ENCODE measurements at regions not wholly inside any gene's neighbourhood (a gene's known extent, or its start where the extent isn't known, plus 50 kb on each side); places are given as distances from the start of the nearest gene placed in this dataset.

GRCh38 chr1:234836776-234837357 is 226.9 kb upstream of the IRF2BP2 start:
- FAIRE-seq (no peak), DNase-seq (ENCODE audit: low spot score) (no peak), ATAC-seq (no peak)
- WGBS (ENCODE audit: low lambda C conversion rate): 97% methylated on average over 8 of the region's 8 CpGs
- Histone ChIP-seq H3K9me3 (ENCODE audit: low read length) (no peaks in the 10 kb centered on the region), H3K27ac (ENCODE audit: extremely low read length, insufficient read depth, low read length) (no peak overlapping the region), H3K27me3 (ENCODE audit: control insufficient read depth in 1 of 2, insufficient read depth in 2 of 2, low read length in 2 of 2) (no peaks in the 10 kb centered on the region), H3K9ac (ENCODE audit: insufficient read depth, low read depth, low read length) (no peak overlapping the region), H3K36me3 (replicated peaks in 1 of 2; ENCODE audit: control insufficient read depth in 1 of 2, insufficient read depth in 2 of 2, low read length in 2 of 2) (no peaks in the 10 kb centered on the region), H2AFZ (ENCODE audit: low read length) (no peak overlapping the region), H3K4me3 (replicated peaks in 1 of 3; ENCODE audit: insufficient read depth in 1 of 3, low read depth in 2 of 3, low read length in 3 of 3) (no peak overlapping the region), H3K4me2 (ENCODE audit: low read depth, low read length) (no peak overlapping the region), H4K20me1 (ENCODE audit: insufficient read depth, low read length) (no peaks in the 10 kb centered on the region), H3K4me1 (ENCODE audit: insufficient read depth, low read length) (peaks cover 65% of the 10 kb centered on the region), H3K79me2 (ENCODE audit: insufficient read depth, low read length) (no peaks in the 10 kb centered on the region)
- intact Hi-C loops (cut with micrococcal nuclease; ENCODE audit: unreplicated experiment) (no loop called here), in situ Hi-C loops (cut with HindIII; ENCODE audit: extremely low pct_ligation_motif_present, low pct_unique_long_range_greater_than_20kb) (no loop called here)
- no TSS peak for BruUV-seq (replicated peaks)
- POLR2A ChIA-PET: no interaction called here
- no peak for TF ChIP-seq ZNF446 (CRISPR knock-in tag; IDR thresholded peaks at IDR 0.05)
- TF ChIP-seq POLR2AphosphoS2 (IDR thresholded peaks at IDR 0.05; ENCODE audit: low read depth, low read length): no peak
- no peak for TF ChIP-seq ZNF281 (CRISPR knock-in tag; IDR thresholded peaks at IDR 0.05; ENCODE audit: borderline replicate concordance)
- TF ChIP-seq ZBTB21 (CRISPR knock-in tag; IDR thresholded peaks at IDR 0.05): no peak
- no peak for TF ChIP-seq KDM4B (CRISPR knock-in tag; IDR thresholded peaks at IDR 0.05)
- no peak for TF ChIP-seq ZNF251 (CRISPR knock-in tag; IDR thresholded peaks at IDR 0.05)
- TF ChIP-seq HOXD1 (CRISPR knock-in tag; IDR thresholded peaks at IDR 0.05): no peak
- TF ChIP-seq ZNF484 (CRISPR knock-in tag; IDR thresholded peaks at IDR 0.05; ENCODE audit: borderline replicate concordance, low read depth): no peak
- no peak for TF ChIP-seq ETV5 (CRISPR knock-in tag; IDR thresholded peaks at IDR 0.05; ENCODE audit: borderline replicate concordance)
- no peak for TF ChIP-seq NCOA1 (CRISPR knock-in tag; IDR thresholded peaks at IDR 0.05)
- TF ChIP-seq CREBL2 (CRISPR knock-in tag; IDR thresholded peaks at IDR 0.05; ENCODE audit: borderline replicate concordance): no peak
- TF ChIP-seq ZNF580 (CRISPR knock-in tag; IDR thresholded peaks at IDR 0.05; ENCODE audit: borderline replicate concordance, low read depth): no peak
- TF ChIP-seq RELA (CRISPR knock-in tag; IDR thresholded peaks at IDR 0.05): no peak
- TF ChIP-seq RARA (CRISPR knock-in tag; IDR thresholded peaks at IDR 0.05): no peak
- TF ChIP-seq MAFK (conservative IDR thresholded peaks at IDR 0.05 in 1 of 2, IDR thresholded peaks at IDR 0.05 in 1 of 2; ENCODE audit: low read length in 2 of 2): no peak
- no peak for TF ChIP-seq RCOR2 (CRISPR knock-in tag; IDR thresholded peaks at IDR 0.05)
- no peak for TF ChIP-seq XBP1 (CRISPR knock-in tag; IDR thresholded peaks at IDR 0.05)
- no peak for TF ChIP-seq ZNF703 (CRISPR knock-in tag; IDR thresholded peaks at IDR 0.05; ENCODE audit: borderline replicate concordance)
- CTCF ChIA-PET (ENCODE audit: low intra/inter-chr PET ratio, low total read pairs): no interaction called here
